Naive B cell (primary cell): ENCODE measurements at regions not wholly inside any gene's neighbourhood (a gene's known extent, or its start where the extent isn't known, plus 50 kb on each side); places are given as distances from the start of the nearest gene placed in this dataset.
"Not testable (repeated sequence)": the region's sequence is repeated elsewhere in the genome, so short reads cannot be mapped to it uniquely, and the experiment has no call there.

Experiments used
- ATAC-seq, 2 donors: fragments of 150-1000 bp; cut with Tn5 transposase; 2 replicates each; pipeline ENCODE4 v1.10.0; 2021; ENCODE audit warnings: low read depth in 2 of 2, mild to moderate bottlenecking in 2 of 2, moderate library complexity in 2 of 2
- DNase-seq: peaks from one replicate; pipeline ENCODE4 v3.0.0; 2022
- H3K27ac Mint-ChIP-seq, 6 donors: one replicate each; pipeline ENCODE4 v1.8.0; 2020 to 2022; ENCODE audit warnings: mild to moderate bottlenecking in 6 of 6, mixed read lengths in 6 of 6, moderate library complexity in 5 of 6, inconsistent platforms in 2 of 6
- H3K27me3 Mint-ChIP-seq, 3 donors: one replicate each; pipeline ENCODE4 v1.8.0; 2021 to 2022; ENCODE audit warnings: mixed read lengths in 3 of 3, mild to moderate bottlenecking in 1 of 3
- H3K36me3 Mint-ChIP-seq, 2 donors: one replicate each; pipeline ENCODE4 v1.8.0; 2020 to 2022; ENCODE audit warnings: mixed read lengths in 2 of 2, inconsistent platforms in 1 of 2, mild to moderate bottlenecking in 1 of 2
- H3K4me1 Mint-ChIP-seq, 3 donors: one replicate each; pipeline ENCODE4 v1.8.0; 2020 to 2022; ENCODE audit warnings: mixed read lengths in 3 of 3, inconsistent platforms in 1 of 3, mild to moderate bottlenecking in 1 of 3, moderate library complexity in 1 of 3
- H3K4me3 Mint-ChIP-seq, 8 donors: one replicate each; pipeline ENCODE4 v1.8.0; 2020 to 2022; ENCODE audit warnings: mild to moderate bottlenecking in 8 of 8, mixed read lengths in 8 of 8, moderate library complexity in 8 of 8, inconsistent platforms in 2 of 8
- H3K9me3 Mint-ChIP-seq, 7 donors: one replicate each; pipeline ENCODE4 v1.8.0; 2020 to 2022; ENCODE audit warnings: mixed read lengths in 7 of 7, mild to moderate bottlenecking in 5 of 7, inconsistent platforms in 2 of 7, moderate library complexity in 1 of 7

- DNase-seq (no peak), ATAC-seq (no peak)
- Mint-ChIP-seq H3K27ac (no peak overlapping the region), H3K4me3 (no peak overlapping the region), H3K4me1 (no peaks in the 10 kb centered on the region), H3K27me3 (no peaks in the 10 kb centered on the region), H3K9me3 (peaks cover 0 to 24% (median 13%) of the 10 kb centered on the region in 7 donors), H3K36me3 (no peaks in the 10 kb centered on the region)
These were observed 282.5 kb upstream of the NRP1 start for GRCh38 chr10:33616956-33617355.

DNA sequence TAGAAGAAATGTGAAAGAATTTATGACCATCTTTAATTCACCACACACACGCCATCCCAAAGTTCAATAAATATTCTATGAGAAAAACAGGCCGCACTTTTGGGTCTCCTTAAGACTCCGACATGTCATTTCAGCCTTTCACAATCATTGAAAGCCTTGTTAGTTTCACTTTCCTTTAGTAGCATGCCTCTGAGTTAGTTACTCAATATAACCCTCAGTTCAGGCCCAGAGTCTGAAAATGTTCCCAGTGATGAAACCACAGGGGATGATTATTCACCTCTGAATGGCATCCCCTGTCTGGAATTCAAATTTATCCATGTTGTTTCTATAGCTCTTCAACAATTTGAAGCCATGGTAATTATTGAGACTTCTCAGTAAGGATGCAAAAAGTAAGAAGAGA, 278.1 kb upstream of the NRP1 start:
- no peaks in the 10 kb centered on the region for H3K27me3 Mint-ChIP-seq
- H3K4me1 Mint-ChIP-seq = no peaks in the 10 kb centered on the region
- H3K36me3 Mint-ChIP-seq = no peaks in the 10 kb centered on the region
- H3K27ac Mint-ChIP-seq = no peak overlapping the region
- H3K9me3 Mint-ChIP-seq = peaks cover 4 to 32% (median 14%) of the 10 kb centered on the region in 7 donors
- no peak overlapping the region for H3K4me3 Mint-ChIP-seq
- DNase-seq (no peak), ATAC-seq (no peak)

GRCh38 chr10:33612116-33612515, 277.6 kb upstream of the NRP1 start:
- no peak for ATAC-seq
- no peak for DNase-seq
- Mint-ChIP-seq H3K27ac (no peak overlapping the region), H3K9me3 (peaks cover 4 to 32% (median 14%) of the 10 kb centered on the region in 7 donors), H3K27me3 (no peaks in the 10 kb centered on the region), H3K4me1 (no peaks in the 10 kb centered on the region), H3K4me3 (no peak overlapping the region), H3K36me3 (no peaks in the 10 kb centered on the region)

GRCh38 chr10:33611423-33611822, 277.0 kb upstream of the NRP1 start:
- Mint-ChIP-seq H3K4me3 (no peak overlapping the region), H3K9me3 (peaks cover 4 to 32% (median 14%) of the 10 kb centered on the region in 7 donors), H3K4me1 (no peaks in the 10 kb centered on the region)

GRCh38 chr10:33609546-33609945, 275.1 kb upstream of the NRP1 start:
- Mint-ChIP-seq H3K27me3 (peaks cover 0 to 4% (median 0%) of the 10 kb centered on the region in 3 donors), H3K36me3 (no peaks in the 10 kb centered on the region), H3K27ac (no peak overlapping the region), H3K4me3 (no peak overlapping the region), H3K4me1 (no peaks in the 10 kb centered on the region), H3K9me3 (peaks cover 4 to 32% (median 16%) of the 10 kb centered on the region in 7 donors)
- no peak for DNase-seq
- no peak for ATAC-seq

More at GRCh38 chr10:33611423-33611822, 277.0 kb upstream of the NRP1 start:
- H3K36me3 Mint-ChIP-seq = no peaks in the 10 kb centered on the region
- ATAC-seq (no peak), DNase-seq (no peak)
- H3K27ac Mint-ChIP-seq = no peak overlapping the region
- H3K27me3 Mint-ChIP-seq = peaks cover 0 to 4% (median 0%) of the 10 kb centered on the region in 3 donors

GRCh38 chr10:33602278-33602677, 267.8 kb upstream of the NRP1 start:
- ATAC-seq (no peak), DNase-seq (no peak)
- no peak overlapping the region for H3K4me3 Mint-ChIP-seq
- peaks cover 2 to 25% (median 6%) of the 10 kb centered on the region in 7 donors for H3K9me3 Mint-ChIP-seq
- H3K27ac Mint-ChIP-seq = no peak overlapping the region
- no peaks in the 10 kb centered on the region for H3K36me3 Mint-ChIP-seq
- no peaks in the 10 kb centered on the region for H3K4me1 Mint-ChIP-seq
- H3K27me3 Mint-ChIP-seq = peaks cover 0 to 4% (median 0%) of the 10 kb centered on the region in 3 donors

DNA sequence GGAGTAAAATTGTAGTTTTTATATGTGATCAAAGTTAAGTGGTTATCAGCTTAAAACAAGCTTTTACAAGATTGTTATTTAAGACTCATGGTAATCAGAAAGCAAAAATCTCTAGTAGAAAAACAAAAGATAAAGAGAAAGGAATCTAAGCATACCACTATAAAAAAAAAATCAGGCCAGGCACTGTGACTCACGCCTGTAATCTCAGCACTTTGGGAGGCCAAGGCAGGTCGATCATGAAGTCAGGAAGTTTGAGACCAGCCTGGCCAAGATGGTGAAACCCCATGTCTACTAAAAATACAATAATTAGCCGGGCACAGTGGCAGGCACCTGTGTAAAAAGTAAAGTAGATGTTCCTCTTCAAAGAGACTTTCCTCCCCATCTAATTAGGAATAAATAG, 265.9 kb upstream of the NRP1 start:
- H3K36me3 Mint-ChIP-seq = no peaks in the 10 kb centered on the region
- ATAC-seq (no peak), DNase-seq (no peak)
- peaks cover 2 to 25% (median 5%) of the 10 kb centered on the region in 7 donors for H3K9me3 Mint-ChIP-seq
- no peak overlapping the region for H3K27ac Mint-ChIP-seq
- H3K4me1 Mint-ChIP-seq = no peaks in the 10 kb centered on the region
- H3K27me3 Mint-ChIP-seq = no peaks in the 10 kb centered on the region
- no peak overlapping the region for H3K4me3 Mint-ChIP-seq

DNA sequence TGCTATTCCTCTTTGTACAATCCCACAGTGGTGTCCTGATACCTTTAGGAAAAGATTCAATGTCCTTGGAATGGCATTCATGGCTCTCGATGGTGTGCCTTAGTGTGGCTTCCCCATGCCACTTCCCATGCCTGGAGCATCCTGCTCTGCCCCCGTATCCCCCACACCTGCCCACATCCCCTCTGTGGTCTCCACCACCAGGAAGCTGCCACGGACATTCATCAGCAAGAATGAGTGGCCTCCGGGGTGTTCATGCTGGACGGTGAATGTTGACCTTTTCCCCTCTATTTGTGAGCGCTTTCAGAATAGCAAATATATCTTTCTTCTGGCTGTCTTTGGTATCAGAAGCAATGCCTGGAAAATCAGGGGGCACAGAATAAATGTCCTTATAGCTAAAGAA, 262.0 kb upstream of the NRP1 start:
- H3K27me3 Mint-ChIP-seq = no peaks in the 10 kb centered on the region
- no peak for ATAC-seq

DNA sequence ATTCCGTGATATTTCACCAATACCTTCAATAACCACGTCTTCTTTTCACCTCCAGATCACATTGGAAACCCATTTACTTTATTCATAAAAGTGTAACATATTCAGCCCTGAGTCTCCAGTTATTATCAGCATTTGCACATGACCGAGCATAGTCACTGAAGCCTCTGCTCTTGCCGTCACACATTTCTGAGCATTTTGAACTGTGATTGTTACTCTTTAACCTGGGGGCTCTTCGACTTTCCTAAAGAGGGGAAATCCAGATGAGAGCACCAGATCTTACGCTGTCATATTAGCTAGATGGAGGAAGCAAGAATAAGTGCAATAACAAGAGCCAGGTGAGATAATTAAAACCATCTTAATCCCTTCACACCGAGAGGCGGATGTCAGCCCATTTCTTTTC, 260.0 kb upstream of the NRP1 start:
- H3K9me3 Mint-ChIP-seq = peaks cover 4 to 27% (median 5%) of the 10 kb centered on the region in 7 donors
- H3K4me1 Mint-ChIP-seq = no peaks in the 10 kb centered on the region
- DNase-seq (no peak), ATAC-seq (no peak)
- no peak overlapping the region for H3K4me3 Mint-ChIP-seq
- H3K36me3 Mint-ChIP-seq = no peaks in the 10 kb centered on the region
- H3K27ac Mint-ChIP-seq = no peak overlapping the region
- H3K27me3 Mint-ChIP-seq = no peaks in the 10 kb centered on the region

More for the DNA sequence above, 262.0 kb upstream of the NRP1 start:
- H3K9me3 Mint-ChIP-seq = peaks cover 4 to 39% (median 5%) of the 10 kb centered on the region in 7 donors
- no peak overlapping the region for H3K4me3 Mint-ChIP-seq
- DNase-seq = no peak
- H3K27ac Mint-ChIP-seq = no peak overlapping the region
- no peaks in the 10 kb centered on the region for H3K4me1 Mint-ChIP-seq
- H3K36me3 Mint-ChIP-seq = no peaks in the 10 kb centered on the region

DNA sequence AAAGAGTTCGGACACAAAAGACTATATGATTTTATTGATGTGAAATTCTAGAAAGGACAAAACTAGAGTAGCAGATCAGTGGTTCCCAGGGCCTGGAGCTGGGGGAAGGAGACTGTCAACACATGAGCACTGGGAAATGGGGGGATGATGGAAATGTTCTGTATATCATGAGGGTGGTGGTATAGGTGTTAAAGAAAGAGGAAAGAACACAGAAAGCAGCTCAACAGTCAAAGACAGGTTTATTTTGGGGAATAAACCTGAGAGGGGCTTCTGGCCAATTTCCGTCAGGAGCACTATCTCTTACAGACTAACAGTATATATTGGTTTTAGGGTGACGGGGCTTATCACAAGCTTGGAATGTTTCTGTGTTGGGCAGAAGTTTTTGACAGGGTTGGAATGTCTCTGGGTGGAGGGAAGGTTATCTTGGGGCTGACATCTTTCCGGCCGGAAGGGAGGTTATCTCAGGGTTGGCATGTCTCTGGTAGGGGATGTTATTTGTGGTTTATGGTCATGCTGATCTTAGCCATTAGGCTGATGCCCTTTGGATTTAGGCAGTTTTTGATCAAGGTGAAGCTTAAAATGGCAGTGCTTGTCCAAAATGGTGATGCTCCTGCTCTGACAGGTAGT, 254.6 kb upstream of the NRP1 start:
- H3K27me3 Mint-ChIP-seq = peaks cover 0 to 4% (median 0%) of the 10 kb centered on the region in 3 donors
- DNase-seq (no peak), ATAC-seq (no peak)
- H3K9me3 Mint-ChIP-seq = peaks cover 4 to 20% (median 10%) of the 10 kb centered on the region in 7 donors
- no peaks in the 10 kb centered on the region for H3K36me3 Mint-ChIP-seq
- no peak overlapping the region for H3K27ac Mint-ChIP-seq
- H3K4me1 Mint-ChIP-seq = no peaks in the 10 kb centered on the region
- no peak overlapping the region for H3K4me3 Mint-ChIP-seq

DNA sequence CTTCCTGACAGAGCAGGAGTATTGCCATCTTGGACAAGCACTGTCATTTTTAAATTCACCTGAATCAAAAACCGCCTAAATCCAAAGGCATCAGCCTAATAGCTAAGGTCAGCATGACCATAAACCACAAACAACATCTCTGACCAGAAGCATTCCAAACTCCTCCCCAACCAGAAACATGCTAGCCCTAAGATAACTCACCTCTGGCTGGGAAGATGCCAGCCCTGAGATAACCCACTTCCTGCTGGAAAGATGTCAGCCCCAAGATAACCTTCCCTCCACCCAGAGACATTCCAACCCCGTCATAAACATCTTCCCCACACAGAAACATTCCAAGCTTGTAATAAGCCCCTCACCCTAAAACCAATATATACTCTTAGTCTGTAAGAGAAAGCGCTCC, 250.1 kb upstream of the NRP1 start:
- not testable (repeated sequence) for H3K27ac Mint-ChIP-seq, H3K36me3 Mint-ChIP-seq, ATAC-seq, DNase-seq, H3K4me1 Mint-ChIP-seq, H3K27me3 Mint-ChIP-seq, H3K4me3 Mint-ChIP-seq
- peaks cover 4 to 17% (median 8%) of the 10 kb centered on the region in 7 donors for H3K9me3 Mint-ChIP-seq

DNA sequence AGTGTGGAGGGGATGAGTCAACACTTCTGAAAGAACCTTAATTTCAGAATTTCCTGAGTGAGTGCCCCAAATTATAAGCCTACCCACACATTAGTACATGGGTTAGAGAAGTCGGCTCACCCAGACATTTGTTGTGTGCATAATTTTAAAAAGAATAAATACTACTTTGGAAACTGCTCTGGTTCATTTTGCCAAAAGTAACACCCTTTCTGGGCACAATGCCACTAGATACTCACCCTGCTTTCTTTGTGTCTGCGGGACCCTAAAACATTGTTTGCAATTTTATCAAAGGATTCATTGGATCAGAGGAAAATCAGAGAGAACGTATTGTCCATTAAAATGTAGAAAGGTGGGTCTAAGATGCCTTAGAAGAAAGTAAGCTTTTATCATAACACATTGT, 245.5 kb upstream of the NRP1 start:
- peaks cover 0 to 13% (median 4%) of the 10 kb centered on the region in 7 donors for H3K9me3 Mint-ChIP-seq
- DNase-seq = no peak
- no peak overlapping the region for H3K4me3 Mint-ChIP-seq
- no peaks in the 10 kb centered on the region for H3K4me1 Mint-ChIP-seq
- no peak for ATAC-seq
- H3K27ac Mint-ChIP-seq = no peak overlapping the region
- no peaks in the 10 kb centered on the region for H3K36me3 Mint-ChIP-seq
- no peaks in the 10 kb centered on the region for H3K27me3 Mint-ChIP-seq

- no peak overlapping the region for H3K4me3 Mint-ChIP-seq
- no peaks in the 10 kb centered on the region for H3K36me3 Mint-ChIP-seq
These were observed 239.1 kb upstream of the NRP1 start for GRCh38 chr10:33573606-33574005.

DNA sequence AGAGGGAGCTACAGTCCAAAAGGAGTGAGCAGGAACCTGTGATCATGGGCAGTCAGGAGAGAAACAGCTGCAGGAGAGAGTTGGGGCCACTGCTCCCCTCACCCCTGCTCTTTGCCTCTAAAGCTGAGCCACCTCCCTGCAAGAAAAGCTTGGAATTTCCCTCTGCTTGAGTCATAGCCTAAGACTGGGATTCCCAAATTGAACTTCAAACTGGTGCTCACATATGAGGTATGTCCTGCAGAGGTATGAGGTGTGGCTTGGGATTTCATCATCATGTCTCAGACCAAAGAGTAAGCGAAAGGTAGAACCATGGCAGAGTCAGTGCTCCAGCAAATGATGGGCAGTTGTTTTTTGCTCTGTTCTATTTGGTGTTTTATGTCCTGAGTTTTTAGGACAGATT, 237.1 kb upstream of the NRP1 start:
- H3K27me3 Mint-ChIP-seq = no peaks in the 10 kb centered on the region
- DNase-seq (no peak), ATAC-seq (no peak)
- H3K36me3 Mint-ChIP-seq = no peaks in the 10 kb centered on the region
- no peak overlapping the region for H3K4me3 Mint-ChIP-seq
- no peaks in the 10 kb centered on the region for H3K4me1 Mint-ChIP-seq
- H3K27ac Mint-ChIP-seq = no peak overlapping the region
- H3K9me3 Mint-ChIP-seq = peaks cover 0 to 6% (median 0%) of the 10 kb centered on the region in 7 donors

More at GRCh38 chr10:33573606-33574005, 239.1 kb upstream of the NRP1 start:
- DNase-seq = no peak
- ATAC-seq = no peak
- H3K27me3 Mint-ChIP-seq = no peaks in the 10 kb centered on the region
- H3K9me3 Mint-ChIP-seq = peaks cover 0 to 10% (median 3%) of the 10 kb centered on the region in 7 donors
- no peak overlapping the region for H3K27ac Mint-ChIP-seq
- H3K4me1 Mint-ChIP-seq = no peaks in the 10 kb centered on the region
